RPMI7951 (cell line): ENCODE measurements at regions not wholly inside any gene's neighbourhood (a gene's known extent, or its start where the extent isn't known, plus 50 kb on each side); places are given as distances from the start of the nearest gene placed in this dataset.

ENCODE experiments used
- DNase-seq: peaks from one replicate; pipeline ENCODE4 v3.0.0-alpha.2; 2012; ENCODE audit warnings: low read depth

GRCh38 chr10:22766693-22767092 is 52.3 kb upstream of the PIP4K2A start:
- DNase-seq, result no peak

GRCh38 chr10:22765660-22766547 is 51.5 kb upstream of the PIP4K2A start:
- no peak for DNase-seq

- DNase-seq, result no peak
Observed at GRCh38 chr10:22764639-22765038, 50.3 kb upstream of the PIP4K2A start.
